Effector memory CD4-positive, alpha-beta T cell (primary cell): ENCODE measurements at regions not wholly inside any gene's neighbourhood (a gene's known extent, or its start where the extent isn't known, plus 50 kb on each side); places are given as distances from the start of the nearest gene placed in this dataset.

Experiments used
- DNase-seq, 3 donors: peaks; one replicate each; pipeline ENCODE4 v3.0.0-alpha.2; 2020
- H3K27ac ChIP-seq: 2 replicates; pipeline ENCODE4 v1.7.0; 2013; ENCODE audit warnings: mild to moderate bottlenecking, low read length, moderate library complexity; ENCODE audit not compliant: insufficient read depth, poor library complexity, severe bottlenecking
- H3K27me3 ChIP-seq: replicated peaks from 2 replicates; pipeline ENCODE4 v1.7.0; 2013; ENCODE audit warnings: mild to moderate bottlenecking, low read length; ENCODE audit not compliant: insufficient read depth, control insufficient read depth, poor library complexity, severe bottlenecking
- H3K36me3 ChIP-seq: 2 replicates; pipeline ENCODE4 v1.7.0; 2013; ENCODE audit warnings: mild to moderate bottlenecking, low read length, moderate library complexity; ENCODE audit not compliant: control insufficient read depth, insufficient read depth
- H3K4me1 ChIP-seq: 2 replicates; pipeline ENCODE4 v1.7.0; 2013; ENCODE audit warnings: low read length, mild to moderate bottlenecking; ENCODE audit not compliant: control insufficient read depth, insufficient read depth, poor library complexity, severe bottlenecking
- H3K4me3 ChIP-seq: 2 replicates; pipeline ENCODE4 v1.7.0; 2013; ENCODE audit warnings: low read length, low read depth, mild to moderate bottlenecking; ENCODE audit not compliant: insufficient read depth, poor library complexity, severe bottlenecking
- H3K9me3 ChIP-seq: 2 replicates; pipeline ENCODE4 v1.7.0; 2013; ENCODE audit warnings: mild to moderate bottlenecking, low read length, moderate library complexity; ENCODE audit not compliant: control insufficient read depth

DNA sequence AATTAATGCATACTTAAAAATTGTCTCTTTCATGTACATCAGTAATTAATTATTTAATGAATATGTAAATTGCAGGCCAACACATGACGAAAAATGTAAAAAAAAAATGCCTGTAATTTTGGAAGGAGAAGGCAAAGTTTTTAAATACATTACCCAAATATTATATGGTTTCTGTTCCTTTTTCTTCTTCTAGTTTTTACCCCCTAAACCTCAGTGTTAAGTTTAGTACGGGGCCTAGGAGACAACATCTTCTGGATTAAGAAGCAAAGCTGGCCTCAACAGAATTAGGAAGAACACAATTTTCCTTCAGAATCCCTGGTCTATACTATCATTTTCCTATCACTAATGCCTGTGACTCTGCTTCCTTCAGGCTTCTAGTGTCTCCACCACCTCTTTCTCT, 459.3 kb upstream of the NRP1 start:
- Histone ChIP-seq H3K27me3 (no peaks in the 10 kb centered on the region), H3K36me3 (no peaks in the 10 kb centered on the region), H3K9me3 (no peaks in the 10 kb centered on the region), H3K4me3 (no peak overlapping the region), H3K27ac (no peak overlapping the region), H3K4me1 (no peaks in the 10 kb centered on the region)
- DNase-seq = no peak

DNA sequence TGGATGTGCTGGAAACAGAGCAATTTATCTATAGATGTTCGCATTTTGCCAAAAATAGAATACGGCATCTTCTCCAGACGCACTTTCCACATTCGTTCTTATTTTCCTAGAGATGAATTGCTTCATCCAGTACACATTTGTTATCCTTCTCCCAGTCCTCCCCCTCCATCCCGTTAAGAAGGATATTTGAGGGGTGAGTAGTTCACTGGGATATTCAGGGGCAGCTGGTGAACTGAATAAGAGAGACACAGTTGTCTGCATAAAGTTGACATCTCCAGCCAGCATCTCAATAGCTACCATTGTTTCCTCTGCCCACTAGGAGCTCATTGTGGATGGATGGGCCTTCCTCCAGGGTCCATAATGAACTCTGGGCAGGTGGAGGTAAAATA, 456.8 kb upstream of the NRP1 start:
- no peaks in the 10 kb centered on the region for H3K27me3 ChIP-seq
- no peak overlapping the region for H3K27ac ChIP-seq
- no peak for DNase-seq
- H3K9me3 ChIP-seq = no peaks in the 10 kb centered on the region
- H3K4me1 ChIP-seq = no peaks in the 10 kb centered on the region
- no peaks in the 10 kb centered on the region for H3K36me3 ChIP-seq
- H3K4me3 ChIP-seq = no peak overlapping the region

DNA sequence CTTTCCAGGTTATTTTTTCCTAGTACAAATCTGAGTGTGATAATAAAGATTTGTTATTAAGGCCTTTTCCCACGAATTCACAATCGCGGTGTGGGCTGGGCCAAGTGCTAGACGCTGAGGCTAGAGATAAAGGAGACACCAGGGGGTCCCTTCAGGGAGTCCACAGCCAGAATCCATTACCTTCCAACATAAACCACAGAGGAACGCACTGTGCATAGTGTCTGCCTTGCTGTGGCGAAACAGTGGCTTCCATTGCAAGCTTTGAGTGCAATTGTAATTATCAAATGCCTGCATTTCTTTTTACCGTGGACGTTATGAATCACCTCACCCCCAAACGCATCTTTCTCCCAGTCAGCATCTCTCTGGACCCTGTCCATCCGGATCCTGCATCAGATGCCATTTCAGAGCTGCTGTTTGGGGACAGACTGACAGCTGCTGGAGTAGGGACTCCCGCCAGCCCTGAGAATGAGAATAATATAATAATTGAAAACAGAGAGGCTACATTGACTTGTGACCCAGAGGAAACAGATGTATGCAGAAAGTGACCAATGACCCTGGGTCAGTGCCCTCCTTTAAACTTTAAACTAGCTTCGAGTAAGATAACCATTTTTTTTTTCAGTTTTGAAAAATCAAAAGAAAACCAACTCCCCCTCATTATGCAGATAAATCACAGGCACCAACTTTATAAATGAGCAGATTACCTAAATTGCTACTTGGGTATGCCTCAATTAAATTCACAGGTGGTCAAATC, 456.2 kb upstream of the NRP1 start:
- no peak overlapping the region for H3K27ac ChIP-seq
- no peaks in the 10 kb centered on the region for H3K4me1 ChIP-seq
- H3K4me3 ChIP-seq = no peak overlapping the region
- no peak for DNase-seq
- no peaks in the 10 kb centered on the region for H3K27me3 ChIP-seq
- no peaks in the 10 kb centered on the region for H3K9me3 ChIP-seq
- H3K36me3 ChIP-seq = no peaks in the 10 kb centered on the region

DNA sequence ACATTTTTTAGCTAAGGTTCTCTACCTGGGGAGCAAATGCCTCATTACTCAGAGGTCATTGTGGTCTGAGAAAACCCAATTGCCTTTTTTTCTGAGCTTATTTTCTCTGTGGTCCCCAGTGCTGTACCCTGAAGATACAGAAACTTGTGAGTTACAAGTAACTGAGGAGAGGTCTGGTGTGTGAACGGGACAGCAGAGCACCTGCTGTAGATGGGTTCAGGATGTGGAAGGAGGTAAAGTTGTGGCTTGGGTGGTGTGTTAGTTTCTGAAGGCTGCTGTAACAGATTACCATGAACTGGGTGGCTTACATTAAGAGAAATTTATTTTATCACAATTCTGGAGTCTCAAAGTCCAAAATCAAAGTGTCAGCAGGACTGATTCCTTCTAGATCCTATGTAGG, 449.1 kb upstream of the NRP1 start:
- no peaks in the 10 kb centered on the region for H3K36me3 ChIP-seq
- H3K27ac ChIP-seq = no peak overlapping the region
- no peaks in the 10 kb centered on the region for H3K9me3 ChIP-seq
- no peaks in the 10 kb centered on the region for H3K27me3 ChIP-seq
- H3K4me1 ChIP-seq = no peaks in the 10 kb centered on the region
- H3K4me3 ChIP-seq = no peak overlapping the region
- DNase-seq = no peak

DNA sequence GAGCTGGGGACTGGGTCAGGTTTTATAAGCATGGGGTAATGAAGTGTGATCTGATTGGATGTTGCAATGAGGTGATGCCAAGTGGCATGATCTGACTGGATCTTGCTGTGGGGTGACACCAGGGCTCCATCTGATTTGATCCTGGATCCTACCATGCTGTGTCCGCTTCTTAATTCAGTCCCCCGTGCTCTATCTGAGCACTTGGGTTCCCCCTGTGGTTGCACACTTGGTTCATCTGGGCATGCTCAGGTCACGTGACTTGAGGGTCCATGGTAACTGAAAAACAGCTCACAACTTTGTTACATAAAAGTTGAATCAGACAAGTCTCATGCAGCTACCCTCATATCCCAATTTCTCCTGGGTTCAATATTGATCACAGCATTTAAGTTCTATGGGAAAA, 448.6 kb upstream of the NRP1 start:
- Histone ChIP-seq H3K4me3 (no peak overlapping the region), H3K27me3 (no peaks in the 10 kb centered on the region), H3K4me1 (no peaks in the 10 kb centered on the region)

DNA sequence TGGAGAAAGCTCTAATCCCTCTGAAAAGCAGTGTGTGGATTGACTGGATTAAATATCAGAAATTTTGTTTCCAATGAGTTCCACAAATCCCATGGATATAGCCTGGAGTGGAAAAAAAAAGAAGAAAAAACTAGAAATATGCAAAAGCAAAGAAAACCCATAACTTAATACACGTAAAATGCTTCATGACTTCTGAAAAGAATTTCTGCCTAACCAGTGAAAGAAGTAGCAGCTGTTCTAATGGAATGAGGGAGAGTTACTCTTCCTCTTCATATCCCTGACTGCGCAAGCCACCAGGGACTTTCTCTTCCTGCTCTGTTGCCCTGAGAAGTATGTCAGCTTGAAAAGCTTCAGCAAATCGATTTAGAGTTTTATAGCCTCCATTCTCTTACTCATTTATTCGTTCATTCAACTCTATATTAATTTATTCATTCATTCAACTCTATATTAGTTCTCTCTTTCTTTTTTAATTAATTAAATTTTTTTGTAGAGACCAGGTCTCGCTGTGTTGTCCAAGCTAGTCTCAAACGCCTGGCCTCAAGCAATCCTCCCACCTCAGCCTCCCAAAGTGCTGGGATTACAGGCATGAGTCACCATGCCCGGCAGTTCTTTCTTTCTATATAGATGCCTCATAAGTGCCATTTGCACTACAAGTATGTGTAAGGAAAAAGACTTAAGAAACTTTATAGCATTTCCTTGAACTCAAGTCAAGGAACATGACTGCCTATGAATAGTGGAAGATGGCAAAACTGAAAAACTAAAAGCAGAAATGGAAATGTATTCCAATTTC, 447.3 kb upstream of the NRP1 start:
- no peaks in the 10 kb centered on the region for H3K36me3 ChIP-seq
- H3K4me1 ChIP-seq = no peaks in the 10 kb centered on the region
- DNase-seq = no peak
- no peaks in the 10 kb centered on the region for H3K27me3 ChIP-seq
- H3K27ac ChIP-seq = no peak overlapping the region
- H3K9me3 ChIP-seq = no peaks in the 10 kb centered on the region
- no peak overlapping the region for H3K4me3 ChIP-seq

More for the DNA sequence above, 448.6 kb upstream of the NRP1 start:
- Histone ChIP-seq H3K36me3 (no peaks in the 10 kb centered on the region), H3K9me3 (no peaks in the 10 kb centered on the region), H3K27ac (no peak overlapping the region)
- DNase-seq = no peak

DNA sequence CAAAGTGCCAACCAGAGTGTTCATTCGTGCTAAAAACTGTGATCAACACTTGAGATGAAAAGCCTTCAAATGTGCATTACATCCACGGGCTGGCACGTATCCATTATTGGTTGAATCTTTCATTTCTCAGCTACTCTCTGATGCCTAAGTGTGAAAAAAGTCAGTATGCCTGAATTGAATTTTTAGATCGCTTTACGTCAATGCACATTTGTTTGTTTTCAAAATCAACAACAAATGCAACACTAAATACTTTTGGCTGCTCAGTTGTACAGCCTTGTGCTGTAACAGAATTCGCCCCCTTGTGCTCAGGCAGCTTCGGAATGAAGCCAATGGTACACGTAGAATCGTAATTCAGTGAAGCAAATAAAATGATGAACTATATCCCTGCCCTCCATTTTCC, 446.5 kb upstream of the NRP1 start:
- Histone ChIP-seq H3K36me3 (no peaks in the 10 kb centered on the region), H3K27me3 (no peaks in the 10 kb centered on the region), H3K9me3 (no peaks in the 10 kb centered on the region), H3K27ac (no peak overlapping the region), H3K4me3 (no peak overlapping the region), H3K4me1 (no peaks in the 10 kb centered on the region)
- DNase-seq = no peak

DNA sequence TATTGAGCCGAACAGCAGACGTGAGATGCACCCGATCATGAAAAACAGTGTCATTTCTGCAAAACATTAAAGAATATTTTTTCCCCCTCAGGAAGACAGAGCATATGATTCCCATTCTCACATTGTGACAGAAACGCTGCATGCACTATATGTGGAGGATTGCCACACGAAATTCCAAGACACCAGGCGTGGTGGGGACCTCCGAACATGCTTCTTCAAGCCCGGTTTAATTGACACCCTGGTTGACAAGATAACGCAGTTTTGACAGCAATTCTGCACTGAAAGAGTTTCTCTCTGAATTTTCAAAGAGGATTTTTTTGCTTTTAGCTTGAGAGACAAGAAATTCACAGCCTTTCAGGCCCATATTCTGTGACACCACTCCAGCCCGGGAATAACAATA, 442.8 kb upstream of the NRP1 start:
- Histone ChIP-seq H3K27ac (no peak overlapping the region), H3K4me1 (no peaks in the 10 kb centered on the region), H3K27me3 (no peaks in the 10 kb centered on the region), H3K4me3 (no peak overlapping the region), H3K36me3 (no peaks in the 10 kb centered on the region), H3K9me3 (no peaks in the 10 kb centered on the region)
- DNase-seq = no peak

DNA sequence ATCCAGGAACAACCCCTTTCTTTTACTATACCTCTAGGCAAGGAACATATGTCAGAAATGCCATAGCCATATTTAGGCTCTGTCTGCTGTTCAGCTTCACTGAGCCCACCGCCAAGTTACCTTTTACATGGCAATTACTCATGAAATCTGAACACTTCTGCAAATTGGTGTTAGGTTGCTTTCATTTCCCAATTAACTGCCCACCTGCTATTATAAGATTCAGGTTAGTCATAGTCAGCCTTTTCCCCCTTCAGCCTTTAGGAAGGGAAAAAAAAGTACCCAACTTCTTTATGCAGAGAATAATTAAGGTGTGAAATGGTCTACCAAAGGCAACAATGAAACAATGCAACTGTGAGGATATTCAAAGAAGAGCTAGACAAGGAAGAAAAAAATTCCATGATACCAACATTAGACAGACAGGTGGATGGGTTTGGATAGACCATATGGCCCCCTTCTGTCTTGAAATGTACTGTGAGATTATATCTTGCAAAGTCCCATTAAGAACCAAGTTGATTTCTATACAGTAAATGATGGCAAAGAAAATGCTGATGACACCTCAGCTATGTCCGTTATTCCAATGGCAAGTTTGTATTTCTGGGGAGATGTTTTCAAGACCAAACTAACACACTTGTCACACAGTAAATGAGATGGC, 442.1 kb upstream of the NRP1 start:
- Histone ChIP-seq H3K36me3 (no peaks in the 10 kb centered on the region), H3K4me1 (no peaks in the 10 kb centered on the region), H3K9me3 (no peaks in the 10 kb centered on the region), H3K4me3 (no peak overlapping the region), H3K27ac (no peak overlapping the region), H3K27me3 (no peaks in the 10 kb centered on the region)
- DNase-seq = no peak

DNA sequence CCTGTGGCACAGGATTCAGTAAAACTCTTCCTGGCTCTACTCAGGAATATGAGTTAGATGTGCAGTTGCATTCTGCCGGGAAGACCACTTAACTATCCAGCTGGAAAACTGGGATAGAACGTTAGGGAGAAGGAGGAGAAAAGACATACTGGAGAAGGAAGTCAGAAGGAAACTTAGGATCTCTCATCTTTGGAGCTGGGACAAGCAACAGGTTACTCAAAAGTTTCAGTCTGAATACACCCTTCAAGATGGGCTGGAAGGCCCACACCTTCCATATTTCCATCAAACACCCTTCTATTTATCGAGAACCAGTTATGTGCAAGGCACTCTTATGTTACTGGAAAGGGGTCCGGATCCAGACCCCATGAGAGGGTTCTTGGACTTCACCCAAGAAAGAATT, 440.4 kb upstream of the NRP1 start:
- H3K4me3 ChIP-seq = no peak overlapping the region
- H3K27ac ChIP-seq = no peak overlapping the region
- H3K27me3 ChIP-seq = no peaks in the 10 kb centered on the region
- no peaks in the 10 kb centered on the region for H3K9me3 ChIP-seq
- no peak for DNase-seq
- H3K4me1 ChIP-seq = no peaks in the 10 kb centered on the region
- no peaks in the 10 kb centered on the region for H3K36me3 ChIP-seq
